K562 (cell line): ENCODE measurements at regions not wholly inside any gene's neighbourhood (a gene's known extent, or its start where the extent isn't known, plus 50 kb on each side); places are given as distances from the start of the nearest gene placed in this dataset.

Experiments used
- BHLHE40 ChIP-seq: IDR thresholded peaks from 2 replicates; pipeline ENCODE4 v1.6.1; 2011; ENCODE audit warnings: low read length, improper control_type of control experiment
- DEAF1 ChIP-seq: fragments of 450-650 bp; formaldehyde crosslinking; IDR thresholded peaks from 2 replicates; pipeline ENCODE4 v1.4.0; 2020; ENCODE audit warnings: mild to moderate bottlenecking, moderate library complexity
- EHMT2 ChIP-seq: fragments of 450-650 bp; IDR thresholded peaks from 2 replicates; pipeline ENCODE4 v1.6.1; 2018; ENCODE audit warnings: antibody characterized with exemption
- GABPA ChIP-seq: fragments of 200-800 bp; sonication (Bioruptor generic); conservative IDR thresholded peaks from 2 replicates; pipeline ENCODE4 v1.6.1; 2016; ENCODE audit warnings: low read depth, missing genetic modification characterization, missing compliant biosample characterization
- MYC ChIP-seq, 2 experiments: fragments of 250-450 bp in 1 of 2; sonication (Bioruptor Pico) in 1 of 2; IDR thresholded peaks; 2 replicates each; pipeline versions ENCODE4 v1.5.1 to v1.6.1; 2012 to 2021; ENCODE audit warnings: low read depth in 2 of 2, borderline replicate concordance in 1 of 2, improper control_type of control experiment in 1 of 2, low read length in 1 of 2, mild to moderate bottlenecking in 1 of 2, moderate library complexity in 1 of 2
- NRF1 ChIP-seq, 2 experiments: fragments of 450-650 bp; IDR thresholded peaks in 1 of 2; conservative IDR thresholded peaks in 1 of 2; 2 replicates each; pipeline ENCODE4 v1.6.1; 2014; ENCODE audit warnings: mild to moderate bottlenecking in 2 of 2
- RB1 ChIP-seq: fragments of 450-650 bp; IDR thresholded peaks from 2 replicates; pipeline ENCODE4 v1.6.1; 2017; ENCODE audit warnings: low read depth, mild to moderate bottlenecking
- RBBP5 ChIP-seq: fragments of 200-600 bp; sonication (generic); IDR thresholded peaks from 2 replicates; pipeline ENCODE4 v1.6.1; 2012; ENCODE audit warnings: borderline replicate concordance, mild to moderate bottlenecking, low read length, control low read depth, inconsistent platforms; ENCODE audit not compliant: insufficient read depth, poor library complexity, severe bottlenecking
- ZBTB11 ChIP-seq, 3 experiments: fragments of 200-800 bp in 1 of 3; fragments of 250-450 bp in 1 of 3; fragments of 450-650 bp in 1 of 3; sonication (Bioruptor Pico) in 1 of 3; sonication (Bioruptor generic) in 1 of 3; formaldehyde crosslinking in 1 of 3; IDR thresholded peaks; 2 replicates each; pipeline versions ENCODE4 v1.6.1 to v1.8.0; 2016 to 2022; ENCODE audit warnings: mild to moderate bottlenecking in 2 of 3, missing genetic modification characterization in 2 of 3, missing compliant biosample characterization in 1 of 3, moderate library complexity in 1 of 3
- ZNF561 ChIP-seq: fragments of 450-650 bp; formaldehyde crosslinking; conservative IDR thresholded peaks from 2 replicates; pipeline ENCODE4 v1.4.0; 2020; ENCODE audit warnings: mild to moderate bottlenecking, moderate library complexity
- TF ChIP-seq, protein P1 (sequence below): sonication (generic); formaldehyde crosslinking; IDR thresholded peaks from 2 replicates; pipeline ENCODE4 v1.5.0; 2020; ENCODE audit warnings: missing genetic modification reagents
- TF ChIP-seq, protein P2 (sequence below), 3 experiments: IDR thresholded peaks in 2 of 3; conservative IDR thresholded peaks in 1 of 3; 2 replicates each; pipeline ENCODE4 v1.5.1; 2011 to 2012; ENCODE audit warnings: low read length in 3 of 3, mild to moderate bottlenecking in 3 of 3, control low read depth in 2 of 3, improper control_type of control experiment in 1 of 3, inconsistent platforms in 1 of 3, low read depth in 1 of 3, mixed read lengths in 1 of 3, moderate library complexity in 1 of 3; ENCODE audit not compliant: insufficient read depth in 2 of 3

DNA sequence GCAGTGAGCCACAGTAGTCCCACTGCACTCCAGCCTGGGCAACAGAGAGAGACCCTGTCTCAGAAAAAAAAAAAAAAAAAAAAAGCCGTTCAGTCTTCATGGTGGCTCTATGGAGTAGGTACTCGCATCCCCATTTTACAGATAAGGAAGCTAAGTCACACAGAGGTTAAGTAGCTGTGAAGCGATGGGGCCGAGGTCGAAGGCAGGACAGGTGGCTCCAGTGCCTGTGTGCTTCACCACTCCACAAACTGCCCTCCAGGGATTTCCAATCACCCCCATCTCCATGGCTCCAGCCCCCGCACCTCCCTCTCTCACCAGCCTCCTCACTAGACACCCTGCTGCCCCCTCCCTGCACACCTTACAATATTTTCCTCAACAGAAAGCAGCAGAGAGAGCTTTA, 61.9 kb downstream of the SYF2 start:
- TF ChIP-seq RB1 (no peak), EHMT2 (no peak), MYC (IDR thresholded peaks at IDR 0.05; ENCODE audit: low read depth, low read length) (no peak), MYC (CRISPR knock-in tag; IDR thresholded peaks at IDR 0.05; ENCODE audit: borderline replicate concordance, low read depth) (no peak), DEAF1 (CRISPR knock-in tag) (no peak), GABPA (tag) (no peak), ZNF561 (no peak), BHLHE40 (no peak), NRF1 (conservative IDR thresholded peaks at IDR 0.05 in 1 of 2, IDR thresholded peaks at IDR 0.05 in 1 of 2) (no peak), RBBP5 (no peak), ZBTB11 (CRISPR knock-in tag; IDR thresholded peaks at IDR 0.05) (no peak)
- TF ChIP-seq, protein P1, sequence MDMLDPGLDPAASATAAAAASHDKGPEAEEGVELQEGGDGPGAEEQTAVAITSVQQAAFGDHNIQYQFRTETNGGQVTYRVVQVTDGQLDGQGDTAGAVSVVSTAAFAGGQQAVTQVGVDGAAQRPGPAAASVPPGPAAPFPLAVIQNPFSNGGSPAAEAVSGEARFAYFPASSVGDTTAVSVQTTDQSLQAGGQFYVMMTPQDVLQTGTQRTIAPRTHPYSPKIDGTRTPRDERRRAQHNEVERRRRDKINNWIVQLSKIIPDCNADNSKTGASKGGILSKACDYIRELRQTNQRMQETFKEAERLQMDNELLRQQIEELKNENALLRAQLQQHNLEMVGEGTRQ = no peak
- TF ChIP-seq, protein P2, sequence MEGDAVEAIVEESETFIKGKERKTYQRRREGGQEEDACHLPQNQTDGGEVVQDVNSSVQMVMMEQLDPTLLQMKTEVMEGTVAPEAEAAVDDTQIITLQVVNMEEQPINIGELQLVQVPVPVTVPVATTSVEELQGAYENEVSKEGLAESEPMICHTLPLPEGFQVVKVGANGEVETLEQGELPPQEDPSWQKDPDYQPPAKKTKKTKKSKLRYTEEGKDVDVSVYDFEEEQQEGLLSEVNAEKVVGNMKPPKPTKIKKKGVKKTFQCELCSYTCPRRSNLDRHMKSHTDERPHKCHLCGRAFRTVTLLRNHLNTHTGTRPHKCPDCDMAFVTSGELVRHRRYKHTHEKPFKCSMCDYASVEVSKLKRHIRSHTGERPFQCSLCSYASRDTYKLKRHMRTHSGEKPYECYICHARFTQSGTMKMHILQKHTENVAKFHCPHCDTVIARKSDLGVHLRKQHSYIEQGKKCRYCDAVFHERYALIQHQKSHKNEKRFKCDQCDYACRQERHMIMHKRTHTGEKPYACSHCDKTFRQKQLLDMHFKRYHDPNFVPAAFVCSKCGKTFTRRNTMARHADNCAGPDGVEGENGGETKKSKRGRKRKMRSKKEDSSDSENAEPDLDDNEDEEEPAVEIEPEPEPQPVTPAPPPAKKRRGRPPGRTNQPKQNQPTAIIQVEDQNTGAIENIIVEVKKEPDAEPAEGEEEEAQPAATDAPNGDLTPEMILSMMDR (IDR thresholded peaks at IDR 0.05 in 2 of 3, conservative IDR thresholded peaks at IDR 0.05 in 1 of 3; ENCODE audit: insufficient read depth in 2 of 3, low read depth in 1 of 3, low read length in 3 of 3) = no peak
